GM23248 (cell line): ENCODE measurements at regions not wholly inside any gene's neighbourhood (a gene's known extent, or its start where the extent isn't known, plus 50 kb on each side); places are given as distances from the start of the nearest gene placed in this dataset.

ENCODE experiments used
- DNase-seq: peaks from one replicate; pipeline ENCODE4 v3.0.0-alpha.2; 2015
- H2AFZ ChIP-seq: fragments of 200-600 bp; sonication (generic); 2 replicates; pipeline ENCODE4 v1.6.1; 2016; ENCODE audit warnings: antibody characterized with exemption
- H3F3A ChIP-seq: fragments of 200-600 bp; sonication (generic); 2 replicates; pipeline ENCODE4 v1.6.1; 2016; ENCODE audit warnings: mild to moderate bottlenecking, antibody characterized with exemption, mixed run types; ENCODE audit not compliant: insufficient read depth
- H3K27ac ChIP-seq: fragments of 200-600 bp; sonication (generic); 2 replicates; pipeline ENCODE4 v1.5.1; 2016; ENCODE audit warnings: mild to moderate bottlenecking
- H3K27me3 ChIP-seq: fragments of 200-600 bp; sonication (generic); replicated peaks from 2 replicates; pipeline ENCODE4 v1.6.1; 2016; ENCODE audit warnings: mild to moderate bottlenecking; ENCODE audit not compliant: insufficient read depth
- H3K36me3 ChIP-seq: fragments of 200-600 bp; sonication (generic); 2 replicates; pipeline ENCODE4 v1.6.1; 2016; ENCODE audit warnings: low read depth, mild to moderate bottlenecking
- H3K4me1 ChIP-seq: fragments of 200-600 bp; sonication (generic); 2 replicates; pipeline ENCODE4 v1.6.1; 2016; ENCODE audit warnings: mild to moderate bottlenecking; ENCODE audit not compliant: insufficient read depth
- H3K4me2 ChIP-seq: fragments of 200-600 bp; sonication (generic); one replicate; pipeline ENCODE4 v1.6.1; 2016; ENCODE audit warnings: mild to moderate bottlenecking; ENCODE audit not compliant: unreplicated experiment
- H3K4me3 ChIP-seq: fragments of 200-600 bp; sonication (generic); 2 replicates; pipeline ENCODE4 v1.5.1; 2016; ENCODE audit warnings: mild to moderate bottlenecking
- H3K79me2 ChIP-seq: fragments of 200-600 bp; sonication (generic); 2 replicates; pipeline ENCODE4 v1.6.1; 2016; ENCODE audit warnings: mild to moderate bottlenecking; ENCODE audit not compliant: insufficient read depth
- H3K9ac ChIP-seq: fragments of 200-600 bp; sonication (generic); 2 replicates; pipeline ENCODE4 v1.6.1; 2016; ENCODE audit warnings: mild to moderate bottlenecking
- H3K9me2 ChIP-seq: fragments of 200-600 bp; sonication (generic); 2 replicates; pipeline ENCODE4 v1.6.1; 2016; ENCODE audit warnings: mixed run types, mild to moderate bottlenecking, moderate library complexity; ENCODE audit not compliant: insufficient read depth
- H3K9me3 ChIP-seq: fragments of 200-600 bp; sonication (generic); one replicate; pipeline ENCODE4 v1.6.1; 2017; ENCODE audit warnings: low read depth
- H4K20me1 ChIP-seq: fragments of 200-600 bp; sonication (generic); 2 replicates; pipeline ENCODE4 v1.6.0; 2016; ENCODE audit not compliant: insufficient read depth
- EZH2 ChIP-seq: fragments of 200-600 bp; sonication (generic); IDR thresholded peaks from 2 replicates; pipeline ENCODE4 v1.6.1; 2018; ENCODE audit warnings: antibody characterized with exemption, mild to moderate bottlenecking; ENCODE audit not compliant: insufficient read depth, poor library complexity, severe bottlenecking
- EZH2phosphoT487 ChIP-seq: fragments of 200-600 bp; sonication (generic); IDR thresholded peaks from 2 replicates; pipeline ENCODE4 v1.6.1; 2018; ENCODE audit warnings: antibody characterized with exemption, moderate library complexity, mild to moderate bottlenecking, low read depth; ENCODE audit not compliant: insufficient read depth
- WGBS, 2 experiments: methylation state at CpG; one replicate each; pipeline ENCODE4 v1.1.6; 2015 to 2017; ENCODE audit warnings: low lambda C conversion rate in 2 of 2, low coverage in 1 of 2; ENCODE audit errors: missing lambda C conversion rate in 2 of 2; 5-methylcytosine and 5-hydroxymethylcytosine counted together
- in situ Hi-C: fragments of 300-500 bp; cut with MboI; formaldehyde crosslinking; loops from 2 replicates; pipeline ENCODE4 v1.15.0; 2020

GRCh38 chr9:748861-749497 lies 92.5 kb upstream of the DMRT1 start:
- Histone ChIP-seq H3K27me3 (no peaks in the 10 kb centered on the region), H3K4me1 (peaks cover 26% of the 10 kb centered on the region), H3F3A (peaks cover 37% of the 10 kb centered on the region), H3K4me3 (no peak overlapping the region), H3K4me2 (no peak overlapping the region), H3K9me3 (no peaks in the 10 kb centered on the region), H3K36me3 (peaks cover 19% of the 10 kb centered on the region), H3K9me2 (no peaks in the 10 kb centered on the region), H3K27ac (no peak overlapping the region), H2AFZ (no peak overlapping the region), H4K20me1 (no peaks in the 10 kb centered on the region), H3K9ac (no peak overlapping the region), H3K79me2 (no peaks in the 10 kb centered on the region)
- TF ChIP-seq EZH2phosphoT487 (no peak), EZH2 (no peak)
- in situ Hi-C loops = no loop called here
- no peak for DNase-seq
- 91 to 92% methylated on average over 10 of the region's 10 CpGs for WGBS, 2 experiments

- TF ChIP-seq EZH2phosphoT487 = no peak
- TF ChIP-seq EZH2 = no peak
- H3K4me1 ChIP-seq = peaks cover 26% of the 10 kb centered on the region
- H3K79me2 ChIP-seq = no peaks in the 10 kb centered on the region
- H3K9me2 ChIP-seq = no peaks in the 10 kb centered on the region
- H4K20me1 ChIP-seq = no peaks in the 10 kb centered on the region
- no peak overlapping the region for H3K4me2 ChIP-seq
- H3K27me3 ChIP-seq = no peaks in the 10 kb centered on the region
- 71 to 77% methylated on average over 5 of the region's 5 CpGs for WGBS, 2 experiments
- H3K4me3 ChIP-seq = no peak overlapping the region
- H3K9ac ChIP-seq = no peak overlapping the region
- no peaks in the 10 kb centered on the region for H3K9me3 ChIP-seq
- DNase-seq = no peak
- in situ Hi-C loops = no loop called here
- H3K27ac ChIP-seq = no peak overlapping the region
- peaks cover 11% of the 10 kb centered on the region for H3K36me3 ChIP-seq
- H3F3A ChIP-seq = peaks cover 37% of the 10 kb centered on the region
- no peak overlapping the region for H2AFZ ChIP-seq
Measured at GRCh38 chr9:749716-750115, 91.8 kb upstream of the DMRT1 start.

GRCh38 chr9:750249-750967 lies 91.1 kb upstream of the DMRT1 start:
- Histone ChIP-seq H3K27me3 (no peaks in the 10 kb centered on the region), H3K9me3 (no peaks in the 10 kb centered on the region), H4K20me1 (no peaks in the 10 kb centered on the region), H3K4me1 (peaks cover 27% of the 10 kb centered on the region), H3K9ac (no peak overlapping the region), H3K4me2 (peak overlapping the region; percentile 44), H2AFZ (no peak overlapping the region), H3K36me3 (peaks cover 8% of the 10 kb centered on the region), H3K27ac (no peak overlapping the region; the same call in 1 of the 2 replicates), H3K79me2 (no peaks in the 10 kb centered on the region), H3K9me2 (no peaks in the 10 kb centered on the region), H3F3A (peaks cover 39% of the 10 kb centered on the region), H3K4me3 (no peak overlapping the region)
- in situ Hi-C loops = no loop called here
- no peak for DNase-seq
- 85 to 89% methylated on average over 7 of the region's 7 CpGs for WGBS, 2 experiments
- TF ChIP-seq EZH2phosphoT487 (no peak), EZH2 (no peak)

GRCh38 chr9:751137-752051 lies 90.1 kb upstream of the DMRT1 start:
- no peaks in the 10 kb centered on the region for H3K9me3 ChIP-seq
- H3K27ac ChIP-seq = peak overlapping the region; percentile 85
- H3K27me3 ChIP-seq = no peaks in the 10 kb centered on the region
- H3K36me3 ChIP-seq = no peaks in the 10 kb centered on the region
- no peak overlapping the region; the same call in 1 of the 2 replicates for H2AFZ ChIP-seq
- DNase-seq = peak; percentile 56
- peaks cover 35% of the 10 kb centered on the region for H3K4me1 ChIP-seq
- no peaks in the 10 kb centered on the region for H3K9me2 ChIP-seq
- H4K20me1 ChIP-seq = no peaks in the 10 kb centered on the region
- H3F3A ChIP-seq = peaks cover 47% of the 10 kb centered on the region
- H3K79me2 ChIP-seq = no peaks in the 10 kb centered on the region
- in situ Hi-C loops = no loop called here
- TF ChIP-seq EZH2phosphoT487 = no peak
- TF ChIP-seq EZH2 = no peak
- peak overlapping the region; percentile 44 for H3K4me2 ChIP-seq
- peak overlapping the region; percentile 58 for H3K9ac ChIP-seq
- H3K4me3 ChIP-seq = peak overlapping the region; percentile 23
- 78 to 79% methylated on average over 14 of the region's 14 CpGs for WGBS, 2 experiments
